ENCODE measurements at regions not wholly inside any gene's neighbourhood (a gene's known extent, or its start where the extent isn't known, plus 50 kb on each side); places are given as distances from the start of the nearest gene placed in this dataset.

GRCh38 chr3:168883145-168883544 is 780.4 kb downstream of the MECOM start:
- WGBS, 2 donors, result 57 to 68% methylated on average over 1 of the region's 1 CpG
- TF ChIP-seq POLR2AphosphoS5 (IDR thresholded peaks at IDR 0.05), result no peak
- TF ChIP-seq EP300 (IDR thresholded peaks at IDR 0.05), result no peak
- no peak for TF ChIP-seq CTCF (IDR thresholded peaks at IDR 0.05)
- no peak for TF ChIP-seq POLR2A (IDR thresholded peaks at IDR 0.05)
- ATAC-seq (ENCODE audit: low FRiP score in 2 of 2), result no peak

DNA sequence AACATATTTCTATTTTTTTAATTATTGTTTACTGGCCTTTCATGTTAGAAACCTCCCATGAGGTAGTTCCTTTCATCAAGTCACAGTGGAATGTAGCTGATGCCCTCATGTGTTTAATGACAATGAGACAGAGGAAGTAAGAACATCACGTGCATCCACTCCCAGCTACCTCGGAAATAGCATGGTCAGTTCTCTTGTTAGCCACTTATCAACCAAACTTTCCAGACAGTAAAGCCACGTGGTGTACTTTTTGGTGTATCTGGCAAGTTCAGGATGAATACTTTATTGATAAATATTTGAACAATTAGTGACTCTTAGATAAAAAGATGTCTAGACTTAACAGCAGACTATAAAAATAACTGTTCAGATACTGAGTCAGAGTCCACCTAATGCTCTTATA is 781.7 kb downstream of the MECOM start:
- H3K36me3 ChIP-seq, result no peaks in the 10 kb centered on the region
- H3K27me3 ChIP-seq, result no peaks in the 10 kb centered on the region
- TF ChIP-seq POLR2A (IDR thresholded peaks at IDR 0.05) (no peak), CTCF (IDR thresholded peaks at IDR 0.05) (no peak), EP300 (IDR thresholded peaks at IDR 0.05) (no peak), POLR2AphosphoS5 (IDR thresholded peaks at IDR 0.05) (no peak)
- no peaks in the 10 kb centered on the region for H3K9me3 ChIP-seq
- no peak overlapping the region for H3K4me3 ChIP-seq
- no peak overlapping the region for H3K27ac ChIP-seq
- no peak for DNase-seq
- H3K4me1 ChIP-seq, result no peaks in the 10 kb centered on the region
- ATAC-seq (ENCODE audit: low FRiP score in 2 of 2), result no peak
- WGBS, 2 donors, result 46 to 57% methylated on average over 3 of the region's 3 CpGs

More at GRCh38 chr3:168883145-168883544, 780.4 kb downstream of the MECOM start:
- H3K27ac ChIP-seq, result no peak overlapping the region
- H3K36me3 ChIP-seq, result no peaks in the 10 kb centered on the region
- H3K4me3 ChIP-seq, result no peak overlapping the region
- no peak for DNase-seq
- no peaks in the 10 kb centered on the region for H3K4me1 ChIP-seq
- H3K9me3 ChIP-seq, result no peaks in the 10 kb centered on the region
- H3K27me3 ChIP-seq, result no peaks in the 10 kb centered on the region

GRCh38 chr3:168878655-168879054 is 782.9 kb upstream of the GOLIM4 start:
- Histone ChIP-seq H3K9me3 (no peaks in the 10 kb centered on the region), H3K4me3 (no peak overlapping the region), H3K36me3 (no peaks in the 10 kb centered on the region), H3K27me3 (no peaks in the 10 kb centered on the region), H3K27ac (no peak overlapping the region), H3K4me1 (no peaks in the 10 kb centered on the region)
- WGBS, 2 donors, result 82 to 90% methylated on average over 1 of the region's 1 CpG
- DNase-seq (no peak), ATAC-seq (ENCODE audit: low FRiP score in 2 of 2) (no peak)
- TF ChIP-seq EP300 (IDR thresholded peaks at IDR 0.05) (no peak), POLR2AphosphoS5 (IDR thresholded peaks at IDR 0.05) (no peak), POLR2A (IDR thresholded peaks at IDR 0.05) (no peak), CTCF (IDR thresholded peaks at IDR 0.05) (no peak)

GRCh38 chr3:168877899-168878298 is 782.2 kb upstream of the GOLIM4 start:
- no peak for TF ChIP-seq POLR2A (IDR thresholded peaks at IDR 0.05)
- TF ChIP-seq EP300 (IDR thresholded peaks at IDR 0.05), result no peak
- TF ChIP-seq CTCF (IDR thresholded peaks at IDR 0.05), result no peak
- no peak for TF ChIP-seq POLR2AphosphoS5 (IDR thresholded peaks at IDR 0.05)
- ATAC-seq (ENCODE audit: low FRiP score in 2 of 2), result no peak
- 28 to 57% methylated on average over 1 of the region's 1 CpG for WGBS, 2 donors

DNA sequence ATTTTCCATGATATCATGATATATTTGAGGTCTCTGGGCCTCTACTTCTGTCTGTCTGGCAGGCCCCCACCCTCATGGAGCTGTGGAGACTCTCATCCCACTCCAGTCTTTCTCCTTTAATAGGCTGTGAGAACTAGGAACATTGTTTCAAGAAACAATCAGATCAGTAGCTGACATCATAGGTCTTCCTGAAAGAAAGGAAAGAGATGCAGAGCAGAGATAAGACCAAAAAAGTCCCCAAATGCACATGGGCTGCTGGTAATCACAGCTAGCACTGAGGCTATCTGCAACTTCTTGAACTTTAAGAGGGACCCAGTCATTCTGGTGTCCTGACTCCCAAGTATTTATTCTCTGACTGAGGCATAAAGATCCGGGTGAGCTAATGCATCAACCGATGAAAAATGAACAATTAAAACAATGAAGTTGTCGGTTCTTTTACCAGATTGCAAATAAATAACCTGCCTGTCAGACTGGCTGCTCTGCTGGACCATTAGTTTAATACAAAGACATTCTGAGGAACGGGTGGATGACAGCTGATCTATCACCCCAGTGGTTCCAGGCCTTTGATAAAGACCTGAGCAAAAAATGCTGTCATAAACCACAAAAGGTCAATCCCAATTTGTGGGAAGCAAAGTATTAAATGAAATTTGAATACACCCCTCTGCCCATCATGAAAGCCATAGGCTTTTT is 780.8 kb upstream of the GOLIM4 start:
- WGBS, 2 donors, result 31 to 36% methylated on average over 4 of the region's 4 CpGs
- no peak for DNase-seq
- peak overlapping the region in 3 of 4 donors; percentile 8 to 44 (median 43) for H3K27ac ChIP-seq
- ATAC-seq (ENCODE audit: low FRiP score in 2 of 2), result no peak
- no peak for TF ChIP-seq POLR2A (IDR thresholded peaks at IDR 0.05)
- peak in 2 of 4 donors; percentile 3 to 60 for TF ChIP-seq EP300 (IDR thresholded peaks at IDR 0.05)
- H3K27me3 ChIP-seq, result no peaks in the 10 kb centered on the region
- no peak overlapping the region for H3K4me3 ChIP-seq
- H3K36me3 ChIP-seq, result no peaks in the 10 kb centered on the region
- H3K4me1 ChIP-seq, result no peaks in the 10 kb centered on the region
- H3K9me3 ChIP-seq, result no peaks in the 10 kb centered on the region

More at GRCh38 chr3:168877899-168878298, 782.2 kb upstream of the GOLIM4 start:
- Histone ChIP-seq H3K36me3 (no peaks in the 10 kb centered on the region), H3K27me3 (no peaks in the 10 kb centered on the region), H3K27ac (peak overlapping the region in 1 of 4 donors; percentile 43), H3K4me3 (no peak overlapping the region), H3K4me1 (no peaks in the 10 kb centered on the region), H3K9me3 (no peaks in the 10 kb centered on the region)
- DNase-seq, result no peak

Measured in upper lobe of left lung (tissue), 6 donors.